Activated CD4-positive, alpha-beta T cell treated with anti-CD3 and anti-CD28 coated beads for 1 hour (primary cell): ENCODE measurements at regions not wholly inside any gene's neighbourhood (a gene's known extent, or its start where the extent isn't known, plus 50 kb on each side); places are given as distances from the start of the nearest gene placed in this dataset.

Experiments used
- DNase-seq: peaks from one replicate; pipeline ENCODE4 v3.0.0-alpha.2; 2020

DNA sequence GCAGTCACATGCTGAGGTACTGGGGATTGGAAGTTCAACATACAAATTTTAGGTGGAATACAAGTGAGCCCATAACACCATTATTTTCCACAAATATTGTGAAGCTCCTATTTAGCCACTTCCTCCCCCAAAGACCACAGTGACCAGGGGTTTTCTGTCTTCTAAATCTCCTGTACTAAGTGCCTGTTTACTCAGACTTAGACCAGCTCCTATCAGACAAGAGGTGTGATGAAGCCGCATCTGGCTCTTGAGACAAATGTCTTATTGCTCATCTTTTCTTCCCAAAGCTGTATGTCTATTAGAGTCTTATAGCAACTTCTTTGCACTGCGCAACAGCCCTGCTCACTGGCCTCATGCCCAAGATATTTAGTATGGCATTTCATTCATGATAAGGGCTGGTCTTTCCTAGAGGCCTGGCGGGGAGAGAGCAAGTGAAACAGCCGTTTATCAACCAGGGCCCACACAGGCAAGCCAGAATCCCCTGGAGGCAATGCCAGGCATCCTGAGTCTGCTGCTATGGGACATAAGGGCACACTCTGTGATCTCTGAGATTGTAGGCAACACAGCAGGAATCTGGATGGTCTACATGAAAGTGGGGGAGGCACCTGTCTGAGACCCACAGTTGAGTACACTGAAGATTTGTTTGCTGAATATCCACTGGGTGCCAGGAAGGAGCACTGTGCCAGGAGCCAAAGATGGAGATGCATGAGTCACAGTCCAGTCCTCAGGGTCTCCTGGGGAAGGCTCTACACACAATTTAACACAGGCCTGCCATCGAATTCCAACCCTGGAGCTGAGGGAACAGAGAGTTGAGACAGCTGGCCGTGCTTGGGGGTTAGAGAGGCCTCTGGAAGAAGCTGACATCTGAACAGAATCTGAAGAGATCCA lies 78.5 kb upstream of the NCAM1 start:
- no peak for DNase-seq

GRCh38 chr11:112884012-112884767 lies 77.0 kb upstream of the NCAM1 start:
- DNase-seq = no peak

DNA sequence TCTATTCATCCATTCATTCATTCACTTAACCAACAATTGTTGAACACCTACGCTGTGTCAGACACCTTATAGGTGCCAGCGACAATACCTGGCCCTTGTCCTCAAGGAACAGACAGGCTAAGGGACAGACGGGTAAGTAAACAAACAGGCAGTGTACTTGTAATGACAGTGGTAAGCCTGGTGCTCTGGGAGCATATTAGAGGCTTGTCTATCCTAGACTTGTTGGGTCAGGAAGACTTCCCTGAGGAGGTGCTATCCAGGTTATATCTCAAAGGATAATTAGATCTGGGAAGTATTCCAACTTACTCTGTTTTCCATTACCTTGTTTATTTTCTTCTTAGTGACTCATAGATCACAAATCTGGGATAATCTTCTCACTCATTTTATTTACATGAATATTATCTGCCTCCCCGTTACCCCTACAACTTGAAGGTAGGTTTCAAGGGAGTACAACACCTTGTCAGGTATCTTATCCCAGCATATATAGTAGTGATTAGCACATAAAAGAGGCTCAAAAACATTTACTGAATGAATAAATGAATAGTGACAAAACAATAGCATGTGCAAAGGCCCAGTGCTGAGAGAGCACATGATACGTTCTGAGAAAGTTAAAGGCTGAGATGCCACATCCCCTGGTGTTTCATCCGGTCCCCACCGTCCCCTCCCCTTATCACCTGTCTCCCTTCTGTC lies 75.3 kb upstream of the NCAM1 start:
- no peak for DNase-seq

GRCh38 chr11:112886434-112887370 lies 74.5 kb upstream of the NCAM1 start:
- DNase-seq = no peak

DNA sequence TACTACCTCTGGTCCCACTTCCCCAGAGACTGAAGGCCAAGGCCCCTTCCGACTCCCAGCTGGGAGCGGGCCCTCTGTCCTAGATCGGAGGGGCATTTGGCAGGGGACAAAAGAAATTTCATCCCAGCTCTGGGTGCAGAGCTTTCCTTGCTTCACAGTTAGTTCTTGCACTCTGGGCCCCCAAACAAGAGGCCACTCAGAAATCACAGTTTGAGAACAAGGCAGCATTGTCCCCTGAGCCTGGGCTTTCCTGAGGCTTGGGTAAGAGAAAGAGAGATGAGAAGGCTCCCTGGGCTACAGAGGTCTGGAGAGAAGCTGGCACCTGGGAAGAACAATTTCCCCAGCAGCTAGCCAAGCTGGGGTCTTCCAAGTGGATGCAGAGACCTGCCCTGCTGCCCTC lies 71.8 kb upstream of the NCAM1 start:
- DNase-seq = no peak

GRCh38 chr11:112899235-112900006 lies 61.8 kb upstream of the NCAM1 start:
- DNase-seq = no peak

DNA sequence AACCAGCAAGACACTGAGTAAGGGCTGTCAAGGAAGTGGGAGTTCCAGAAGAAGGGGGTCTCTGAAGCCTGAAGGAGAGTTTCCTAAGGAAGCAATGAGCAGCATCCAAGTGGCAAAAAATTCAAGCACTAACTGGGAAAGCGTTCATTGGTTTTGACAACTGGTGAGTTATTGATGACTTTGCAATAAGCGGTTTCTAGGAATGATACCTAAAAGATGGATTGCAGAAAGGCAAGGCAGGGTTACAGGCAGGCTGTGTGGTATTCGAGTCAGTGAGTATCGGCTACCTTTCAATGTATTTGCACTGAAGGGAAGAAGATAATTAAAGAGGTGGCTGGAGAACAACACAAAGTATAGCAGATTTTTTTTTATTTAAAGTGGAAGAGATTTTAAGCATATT lies 59.3 kb upstream of the NCAM1 start:
- no peak for DNase-seq

DNA sequence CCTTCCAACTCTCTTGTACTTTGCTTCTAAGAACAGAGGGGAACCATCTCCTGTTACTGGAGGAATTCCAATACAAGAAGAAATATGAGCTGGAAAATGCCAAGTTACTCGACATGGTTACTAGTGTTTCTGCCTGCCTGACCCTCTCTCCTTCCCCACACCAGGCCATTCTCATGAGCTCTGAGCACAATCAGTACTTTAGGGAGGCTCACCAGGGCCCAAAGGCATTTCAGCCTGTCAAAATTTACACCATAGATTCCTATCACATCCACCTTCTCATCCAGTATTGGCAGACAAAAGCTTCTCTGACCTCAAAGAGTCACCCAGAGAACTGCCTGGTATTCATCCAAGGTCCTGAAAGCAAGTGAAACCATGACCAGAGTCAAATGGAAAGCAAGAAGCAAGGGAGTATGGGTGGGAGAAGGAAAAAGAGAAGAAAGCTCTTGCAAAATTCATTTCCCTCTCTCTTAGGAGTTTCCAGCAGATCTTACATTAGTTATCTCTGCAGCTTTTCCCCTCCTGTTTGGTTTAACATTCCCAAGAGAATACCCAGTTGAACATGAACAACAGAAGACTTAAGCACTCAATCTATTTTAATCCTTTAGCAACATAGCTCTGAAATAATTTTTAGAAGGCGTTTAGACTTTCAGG lies 58.7 kb upstream of the NCAM1 start:
- no peak for DNase-seq

GRCh38 chr11:112903340-112903739 lies 57.9 kb upstream of the NCAM1 start:
- no peak for DNase-seq

DNA sequence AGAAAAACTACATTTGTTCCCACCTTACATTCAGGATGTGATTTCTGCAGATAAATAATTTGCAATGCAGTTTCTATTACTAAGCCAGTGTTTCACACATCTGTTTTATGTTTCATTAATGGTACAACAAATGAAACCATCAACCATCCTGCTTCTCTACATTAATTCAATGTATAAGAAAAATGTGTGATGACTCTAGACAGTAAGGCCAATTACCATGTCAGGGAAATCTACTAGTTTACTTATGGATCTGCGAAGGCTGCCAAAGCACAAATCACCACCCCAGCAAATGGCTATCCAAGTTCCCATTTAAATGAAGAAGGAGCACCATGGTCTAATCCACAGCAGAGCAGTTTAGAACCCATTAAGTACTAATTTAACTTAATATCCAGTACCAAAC lies 50.1 kb upstream of the NCAM1 start:
- DNase-seq = no peak
